ENCODE measurements at regions not wholly inside any gene's neighbourhood (a gene's known extent, or its start where the extent isn't known, plus 50 kb on each side); places are given as distances from the start of the nearest gene placed in this dataset.

DNA sequence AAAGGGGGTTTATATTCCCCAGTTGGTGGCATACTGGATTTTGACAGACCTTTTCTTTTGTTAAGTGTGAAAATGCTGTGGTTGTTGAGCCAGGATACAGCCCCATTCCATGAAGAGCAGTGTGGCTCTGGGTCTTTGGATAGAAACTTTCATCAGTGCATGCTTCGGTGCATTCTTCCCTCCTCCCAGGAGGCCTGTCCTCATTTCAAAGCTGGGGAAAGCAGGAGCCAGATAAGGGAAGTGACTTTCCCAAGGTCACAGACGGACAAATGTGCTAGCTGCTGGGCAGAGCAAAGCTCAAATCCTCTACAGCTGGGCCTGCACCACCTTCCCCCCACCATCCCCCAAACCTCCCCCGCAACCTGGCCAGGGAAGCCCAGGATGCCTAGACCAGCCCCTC lies 184.5 kb upstream of the NTM start:
- H3K4me3 ChIP-seq (ENCODE audit: low read depth, low read length) = no peak overlapping the region
- TF ChIP-seq, protein P1, sequence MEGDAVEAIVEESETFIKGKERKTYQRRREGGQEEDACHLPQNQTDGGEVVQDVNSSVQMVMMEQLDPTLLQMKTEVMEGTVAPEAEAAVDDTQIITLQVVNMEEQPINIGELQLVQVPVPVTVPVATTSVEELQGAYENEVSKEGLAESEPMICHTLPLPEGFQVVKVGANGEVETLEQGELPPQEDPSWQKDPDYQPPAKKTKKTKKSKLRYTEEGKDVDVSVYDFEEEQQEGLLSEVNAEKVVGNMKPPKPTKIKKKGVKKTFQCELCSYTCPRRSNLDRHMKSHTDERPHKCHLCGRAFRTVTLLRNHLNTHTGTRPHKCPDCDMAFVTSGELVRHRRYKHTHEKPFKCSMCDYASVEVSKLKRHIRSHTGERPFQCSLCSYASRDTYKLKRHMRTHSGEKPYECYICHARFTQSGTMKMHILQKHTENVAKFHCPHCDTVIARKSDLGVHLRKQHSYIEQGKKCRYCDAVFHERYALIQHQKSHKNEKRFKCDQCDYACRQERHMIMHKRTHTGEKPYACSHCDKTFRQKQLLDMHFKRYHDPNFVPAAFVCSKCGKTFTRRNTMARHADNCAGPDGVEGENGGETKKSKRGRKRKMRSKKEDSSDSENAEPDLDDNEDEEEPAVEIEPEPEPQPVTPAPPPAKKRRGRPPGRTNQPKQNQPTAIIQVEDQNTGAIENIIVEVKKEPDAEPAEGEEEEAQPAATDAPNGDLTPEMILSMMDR (IDR thresholded peaks at IDR 0.05; ENCODE audit: low read depth, low read length) = no peak

DNA sequence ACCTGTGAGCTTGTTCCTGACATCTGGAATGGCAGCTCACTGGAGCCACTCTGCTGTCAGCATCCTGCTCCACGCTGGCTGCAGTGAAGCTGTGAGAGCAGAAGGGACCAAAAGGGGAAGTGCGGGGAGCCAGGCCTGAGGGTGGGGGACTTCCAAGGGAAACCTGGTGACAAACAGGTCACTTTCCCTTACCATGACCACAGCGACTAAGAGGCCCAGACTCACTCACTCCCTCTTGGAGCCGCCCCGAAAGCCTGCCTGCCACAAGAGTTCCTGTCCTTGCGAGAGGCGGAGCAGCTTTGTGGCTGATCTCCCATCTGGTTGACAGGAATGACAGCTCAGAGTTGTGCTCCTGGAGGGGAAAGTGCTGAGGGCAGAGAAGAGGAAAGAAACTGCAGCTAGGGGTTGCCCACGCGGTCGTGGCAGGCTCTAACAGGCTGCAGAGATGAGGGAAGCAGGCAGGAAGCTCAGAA lies 183.8 kb upstream of the NTM start:
- no peak overlapping the region for H3K4me3 ChIP-seq (ENCODE audit: low read depth, low read length)
- TF ChIP-seq, protein P1 (IDR thresholded peaks at IDR 0.05; ENCODE audit: low read depth, low read length) = no peak

DNA sequence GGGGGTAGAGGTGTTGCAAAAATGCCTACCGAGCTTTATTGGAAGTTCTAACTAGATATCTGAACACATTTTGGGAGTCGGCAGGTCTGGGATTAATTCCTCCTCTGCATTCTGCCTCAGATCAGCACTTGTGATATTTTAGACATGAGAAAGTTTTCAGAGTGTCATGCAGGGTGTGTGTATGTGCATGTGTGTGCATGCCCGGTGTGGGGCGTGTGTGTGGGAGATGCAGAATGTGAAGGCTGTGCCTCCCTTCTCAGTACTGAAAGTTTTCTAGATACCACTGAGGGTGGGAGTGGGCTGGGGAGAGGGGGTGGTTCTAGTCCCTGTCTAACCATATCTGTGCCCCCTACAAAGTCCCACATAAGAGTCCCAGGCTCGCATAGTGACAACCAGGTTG lies 180.0 kb upstream of the NTM start:
- no peak overlapping the region for H3K4me3 ChIP-seq (ENCODE audit: low read depth, low read length)
- TF ChIP-seq, protein P1 (IDR thresholded peaks at IDR 0.05; ENCODE audit: low read depth, low read length) = no peak

DNA sequence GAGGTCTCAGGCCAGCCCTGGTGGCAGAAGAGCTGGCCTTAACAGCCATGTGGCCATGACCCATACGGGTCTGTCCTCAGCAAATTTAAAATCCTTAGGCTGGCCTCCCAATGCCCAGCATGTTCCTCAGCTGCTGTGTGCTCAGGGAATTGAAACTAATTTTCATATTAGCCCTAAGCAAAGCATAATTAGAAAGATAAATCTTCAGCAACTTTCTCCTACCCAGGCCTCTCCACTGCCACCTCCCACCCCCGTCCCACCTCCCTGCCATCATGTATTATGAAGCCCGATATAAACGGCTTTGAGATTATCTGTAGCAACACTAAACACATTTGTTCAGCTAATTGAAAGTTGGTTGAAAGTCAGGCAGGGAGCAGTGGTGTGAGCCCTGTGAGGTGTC lies 178.8 kb upstream of the NTM start:
- no peak overlapping the region for H3K4me3 ChIP-seq (ENCODE audit: low read depth, low read length)
- TF ChIP-seq, protein P1 (IDR thresholded peaks at IDR 0.05; ENCODE audit: low read depth, low read length) = no peak

DNA sequence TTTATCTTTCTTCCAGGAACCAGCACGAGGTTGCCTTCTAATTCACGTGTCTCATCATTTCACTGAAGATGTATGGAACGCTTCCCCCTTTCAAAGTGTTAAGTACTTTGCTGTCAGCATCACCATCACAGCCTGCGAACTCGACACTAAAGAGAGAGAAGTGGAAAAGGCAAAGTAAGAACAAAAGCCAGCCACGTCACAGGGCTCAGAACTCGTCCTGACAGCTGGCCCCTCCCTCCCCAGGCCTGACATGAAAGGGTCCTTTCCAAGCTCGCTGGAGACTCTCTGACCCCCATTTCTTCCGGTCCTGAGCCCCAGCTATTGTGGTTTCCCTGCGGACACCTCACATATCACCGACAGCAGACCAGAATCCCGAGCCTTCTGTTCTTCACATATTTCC lies 177.8 kb upstream of the NTM start:
- TF ChIP-seq, protein P1 (IDR thresholded peaks at IDR 0.05; ENCODE audit: low read depth, low read length) = no peak
- H3K4me3 ChIP-seq (ENCODE audit: low read depth, low read length) = no peak overlapping the region

DNA sequence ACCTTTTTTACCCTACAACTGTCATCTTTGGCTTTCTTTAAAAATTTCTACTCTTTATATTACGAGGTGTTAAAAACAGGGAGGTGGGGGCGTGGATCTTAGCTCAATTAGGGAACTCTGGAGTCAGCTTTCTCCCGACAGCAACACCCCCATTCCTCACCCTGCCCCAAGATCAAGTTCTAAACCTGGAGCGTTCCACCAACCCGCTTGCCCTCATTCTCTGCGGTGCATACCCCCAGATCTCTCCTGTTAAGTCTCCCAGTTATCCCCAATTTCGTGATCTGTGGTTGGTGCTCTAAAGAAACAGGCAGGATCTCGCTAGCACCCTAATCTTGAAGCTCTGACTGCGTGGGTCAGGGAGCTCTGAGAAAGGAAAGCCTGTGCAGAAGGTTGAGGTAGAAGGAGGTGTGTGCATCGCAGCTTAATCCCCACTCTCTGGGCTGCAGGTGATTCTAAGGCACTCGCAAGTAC lies 177.3 kb upstream of the NTM start:
- TF ChIP-seq, protein P1 (IDR thresholded peaks at IDR 0.05; ENCODE audit: low read depth, low read length) = no peak
- no peak overlapping the region for H3K4me3 ChIP-seq (ENCODE audit: low read depth, low read length)

DNA sequence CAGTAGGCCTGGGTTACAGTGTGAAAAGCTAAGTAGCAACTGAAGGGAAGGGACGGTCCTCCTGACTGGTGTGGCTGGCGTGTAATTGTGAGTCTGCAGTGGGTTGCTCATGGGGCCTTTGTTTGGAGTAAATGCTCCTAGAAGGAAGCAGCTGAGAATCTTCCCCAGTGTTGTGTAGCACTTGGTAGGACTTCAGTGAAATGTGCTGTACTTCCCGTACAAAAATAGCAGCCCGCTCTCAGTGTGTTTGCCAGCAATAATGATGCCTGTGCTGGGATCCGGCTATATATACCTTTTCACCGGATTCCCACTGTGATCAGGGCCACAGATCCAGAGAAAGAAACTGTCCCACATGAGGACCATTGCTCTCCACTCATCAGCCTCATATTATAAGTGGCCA lies 175.7 kb upstream of the NTM start:
- TF ChIP-seq, protein P1 (IDR thresholded peaks at IDR 0.05; ENCODE audit: low read depth, low read length) = no peak
- H3K4me3 ChIP-seq (ENCODE audit: low read depth, low read length) = no peak overlapping the region
